GM23338 (cell line): ENCODE measurements at regions not wholly inside any gene's neighbourhood (a gene's known extent, or its start where the extent isn't known, plus 50 kb on each side); places are given as distances from the start of the nearest gene placed in this dataset.

Experiments used
- EZH2 ChIP-seq: fragments of 200-600 bp; sonication (generic); IDR thresholded peaks from one replicate; pipeline ENCODE4 v1.8.0; 2017; ENCODE audit warnings: antibody characterized with exemption, mild to moderate bottlenecking, low read depth; ENCODE audit not compliant: unreplicated experiment
- EZH2phosphoT487 ChIP-seq: fragments of 200-600 bp; sonication (generic); IDR thresholded peaks from one replicate; pipeline ENCODE4 v1.8.1; 2018; ENCODE audit warnings: antibody characterized with exemption; ENCODE audit not compliant: unreplicated experiment
- JUNB ChIP-seq: IDR thresholded peaks from one replicate; pipeline ENCODE4 v1.6.1; 2016; ENCODE audit warnings: antibody characterized with exemption; ENCODE audit not compliant: unreplicated experiment
- POLR2AphosphoS5 ChIP-seq: IDR thresholded peaks from 2 replicates; pipeline ENCODE4 v1.6.1; 2016; ENCODE audit warnings: antibody characterized with exemption, low read depth
- STAT1 ChIP-seq: IDR thresholded peaks from one replicate; pipeline ENCODE4 v1.6.1; 2016; ENCODE audit warnings: antibody characterized with exemption; ENCODE audit not compliant: unreplicated experiment
- TF ChIP-seq, protein P1 (sequence below), 2 experiments: fragments of 200-600 bp in 1 of 2; sonication (generic) in 1 of 2; conservative IDR thresholded peaks; 2 replicates each; pipeline versions ENCODE4 v1.5.1 to v1.6.1; 2016 to 2017; ENCODE audit warnings: antibody characterized with exemption in 2 of 2, low read depth in 2 of 2, mild to moderate bottlenecking in 2 of 2, moderate library complexity in 1 of 2

DNA sequence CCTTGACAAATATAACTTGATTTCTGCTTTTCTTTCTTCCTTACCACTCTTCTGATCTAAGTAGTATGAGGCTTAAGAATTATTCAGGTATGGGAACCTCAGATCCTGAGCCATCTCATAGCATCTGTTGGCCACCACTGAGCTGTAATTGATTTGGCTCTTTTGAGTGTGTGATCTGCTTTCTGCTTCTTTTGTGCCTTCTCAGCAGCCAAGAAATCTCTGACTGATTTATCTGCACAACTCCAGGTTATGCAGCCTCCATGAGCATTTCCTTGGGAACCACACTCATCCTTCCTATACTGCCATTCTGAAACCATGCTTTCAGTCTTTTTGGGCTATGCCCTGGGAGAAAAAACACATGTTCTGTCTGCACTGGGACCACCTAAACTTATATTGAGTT, 178.0 kb upstream of the FAM3C start:
- TF ChIP-seq, protein P1, sequence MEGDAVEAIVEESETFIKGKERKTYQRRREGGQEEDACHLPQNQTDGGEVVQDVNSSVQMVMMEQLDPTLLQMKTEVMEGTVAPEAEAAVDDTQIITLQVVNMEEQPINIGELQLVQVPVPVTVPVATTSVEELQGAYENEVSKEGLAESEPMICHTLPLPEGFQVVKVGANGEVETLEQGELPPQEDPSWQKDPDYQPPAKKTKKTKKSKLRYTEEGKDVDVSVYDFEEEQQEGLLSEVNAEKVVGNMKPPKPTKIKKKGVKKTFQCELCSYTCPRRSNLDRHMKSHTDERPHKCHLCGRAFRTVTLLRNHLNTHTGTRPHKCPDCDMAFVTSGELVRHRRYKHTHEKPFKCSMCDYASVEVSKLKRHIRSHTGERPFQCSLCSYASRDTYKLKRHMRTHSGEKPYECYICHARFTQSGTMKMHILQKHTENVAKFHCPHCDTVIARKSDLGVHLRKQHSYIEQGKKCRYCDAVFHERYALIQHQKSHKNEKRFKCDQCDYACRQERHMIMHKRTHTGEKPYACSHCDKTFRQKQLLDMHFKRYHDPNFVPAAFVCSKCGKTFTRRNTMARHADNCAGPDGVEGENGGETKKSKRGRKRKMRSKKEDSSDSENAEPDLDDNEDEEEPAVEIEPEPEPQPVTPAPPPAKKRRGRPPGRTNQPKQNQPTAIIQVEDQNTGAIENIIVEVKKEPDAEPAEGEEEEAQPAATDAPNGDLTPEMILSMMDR (conservative IDR thresholded peaks at IDR 0.05; ENCODE audit: low read depth in 2 of 2) = no peak
- no peak for TF ChIP-seq POLR2AphosphoS5
- no peak for TF ChIP-seq EZH2
- no peak for TF ChIP-seq STAT1
- TF ChIP-seq JUNB = no peak
- no peak for TF ChIP-seq EZH2phosphoT487
